Prostate gland (tissue), 2 donors: ENCODE measurements at regions not wholly inside any gene's neighbourhood (a gene's known extent, or its start where the extent isn't known, plus 50 kb on each side); places are given as distances from the start of the nearest gene placed in this dataset.

Source experiments
- CTCF ChIP-seq, 4 experiments: fragments of 200-600 bp in 2 of 4; fragments of 450-650 bp in 2 of 4; sonication (generic) in 2 of 4; IDR thresholded peaks; 1 replicate in 3 of 4; 2 replicates in 1 of 4; pipeline ENCODE4 v1.5.1; 2016 to 2019; ENCODE audit warnings: antibody characterized with exemption in 4 of 4, mild to moderate bottlenecking in 2 of 4, moderate library complexity in 2 of 4
- POLR2A ChIP-seq: fragments of 450-650 bp; IDR thresholded peaks from one replicate; pipeline ENCODE4 v1.6.1; 2016; ENCODE audit warnings: antibody characterized with exemption, mild to moderate bottlenecking

GRCh38 chr2:88818381-88818780 lies 126.9 kb downstream of the RPIA start:
- TF ChIP-seq CTCF (IDR thresholded peaks at IDR 0.05) (no peak), POLR2A (no peak)
